ENCODE measurements at regions not wholly inside any gene's neighbourhood (a gene's known extent, or its start where the extent isn't known, plus 50 kb on each side); places are given as distances from the start of the nearest gene placed in this dataset.

DNA sequence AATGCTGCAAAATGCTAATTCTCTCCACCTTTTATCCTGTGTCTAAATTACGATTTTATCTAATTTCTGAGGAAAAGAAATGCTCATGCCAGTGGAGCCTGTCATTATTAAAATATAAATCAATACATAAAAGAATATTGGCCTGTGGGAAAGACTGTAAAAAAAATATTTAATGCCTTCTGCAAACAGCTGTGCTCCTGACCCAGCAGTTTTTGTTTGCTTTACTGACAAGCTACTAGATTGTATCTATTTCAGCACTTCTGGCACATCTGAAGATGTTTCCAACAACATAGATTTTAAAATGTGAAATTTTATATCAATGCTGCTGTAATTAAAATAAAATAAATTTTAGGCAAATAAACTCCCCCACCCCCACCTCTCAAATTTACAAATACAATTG, 493.6 kb upstream of the AGTR1 start:
- TF ChIP-seq, protein P1, sequence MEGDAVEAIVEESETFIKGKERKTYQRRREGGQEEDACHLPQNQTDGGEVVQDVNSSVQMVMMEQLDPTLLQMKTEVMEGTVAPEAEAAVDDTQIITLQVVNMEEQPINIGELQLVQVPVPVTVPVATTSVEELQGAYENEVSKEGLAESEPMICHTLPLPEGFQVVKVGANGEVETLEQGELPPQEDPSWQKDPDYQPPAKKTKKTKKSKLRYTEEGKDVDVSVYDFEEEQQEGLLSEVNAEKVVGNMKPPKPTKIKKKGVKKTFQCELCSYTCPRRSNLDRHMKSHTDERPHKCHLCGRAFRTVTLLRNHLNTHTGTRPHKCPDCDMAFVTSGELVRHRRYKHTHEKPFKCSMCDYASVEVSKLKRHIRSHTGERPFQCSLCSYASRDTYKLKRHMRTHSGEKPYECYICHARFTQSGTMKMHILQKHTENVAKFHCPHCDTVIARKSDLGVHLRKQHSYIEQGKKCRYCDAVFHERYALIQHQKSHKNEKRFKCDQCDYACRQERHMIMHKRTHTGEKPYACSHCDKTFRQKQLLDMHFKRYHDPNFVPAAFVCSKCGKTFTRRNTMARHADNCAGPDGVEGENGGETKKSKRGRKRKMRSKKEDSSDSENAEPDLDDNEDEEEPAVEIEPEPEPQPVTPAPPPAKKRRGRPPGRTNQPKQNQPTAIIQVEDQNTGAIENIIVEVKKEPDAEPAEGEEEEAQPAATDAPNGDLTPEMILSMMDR (IDR thresholded peaks at IDR 0.05; ENCODE audit: insufficient read depth, low read depth, low read length): no peak
- TF ChIP-seq EZH2 (IDR thresholded peaks at IDR 0.05; ENCODE audit: insufficient read depth, low read length): no peak
